ENCODE measurements at regions not wholly inside any gene's neighbourhood (a gene's known extent, or its start where the extent isn't known, plus 50 kb on each side); places are given as distances from the start of the nearest gene placed in this dataset.

GRCh38 chr22:19595532-19595931 lies 71.3 kb upstream of the CLDN5 start:
- Histone ChIP-seq H3K4me1 (replicated peaks in 1 of 4; ENCODE audit: control insufficient read depth in 3 of 4, insufficient read depth in 4 of 4, low read length in 3 of 4) (peaks cover 0 to 6% (median 0%) of the 10 kb centered on the region in 4 experiments; a peak in 1 of 7 replicates), H3K4me2 (ENCODE audit: insufficient read depth in 1 of 2, low read depth in 2 of 2, low read length in 2 of 2) (no peak overlapping the region), H4K8ac (ENCODE audit: extremely low read depth, insufficient read depth, low read length) (no peak overlapping the region), H3K4me3 (ENCODE audit: extremely low read depth in 1 of 4, insufficient read depth in 2 of 4, low read depth in 3 of 4, low read length in 4 of 4) (no peak overlapping the region), H3K9ac (replicated peaks in 1 of 4; ENCODE audit: extremely low read depth in 1 of 4, low read depth in 3 of 4, low read length in 3 of 4) (no peak overlapping the region), H3K79me2 (ENCODE audit: control insufficient read depth in 1 of 2, insufficient read depth in 2 of 2, low read length in 2 of 2) (no peaks in the 10 kb centered on the region), H3K18ac (ENCODE audit: extremely low read depth, low read length) (no peak overlapping the region), H2BK5ac (ENCODE audit: low read depth, low read length) (no peak overlapping the region), H2AFZ (ENCODE audit: low read length) (no peak overlapping the region), H2BK12ac (ENCODE audit: low read depth, low read length) (0 out of 2 replicates have a peak overlapping the region, but pooled peaks have one; percentile 9), H3K56ac (replicated peaks; ENCODE audit: insufficient read length, low read depth, low read length) (no peak overlapping the region), H4K91ac (replicated peaks; ENCODE audit: insufficient read length, low read length) (no peak overlapping the region), H3K23me2 (ENCODE audit: low read depth, low read length) (no peaks in the 10 kb centered on the region), H3K27ac (ENCODE audit: low read depth, low read length) (no peak overlapping the region), H2BK15ac (ENCODE audit: low read length) (no peak overlapping the region), H3K4ac (replicated peaks; ENCODE audit: insufficient read length, low read depth, low read length) (no peak overlapping the region), H3K36me3 (ENCODE audit: control insufficient read depth in 2 of 4, insufficient read depth in 4 of 4, low read length in 3 of 4) (no peaks in the 10 kb centered on the region), H4K20me1 (replicated peaks in 1 of 2; ENCODE audit: control insufficient read depth in 1 of 2, insufficient read depth in 2 of 2, low read length in 2 of 2) (no peaks in the 10 kb centered on the region), H3K14ac (ENCODE audit: insufficient read length) (no peak overlapping the region), H2AK5ac (ENCODE audit: low read depth, low read length) (no peak overlapping the region), H2BK120ac (replicated peaks; ENCODE audit: low read depth, low read length) (no peak overlapping the region), H3K9me3 (ENCODE audit: insufficient read depth in 2 of 2, low read depth in 1 of 2, low read length in 1 of 2) (no peaks in the 10 kb centered on the region), H4K5ac (ENCODE audit: insufficient read length, low read depth, low read length) (no peak overlapping the region), H3K27me3 (replicated peaks in 1 of 4; ENCODE audit: control insufficient read depth in 3 of 4, extremely low read depth in 1 of 4, insufficient read depth in 3 of 4, low read length in 3 of 4) (no peaks in the 10 kb centered on the region), H3K79me1 (ENCODE audit: low read depth, low read length) (no peaks in the 10 kb centered on the region), H3K23ac (ENCODE audit: insufficient read length) (no peak overlapping the region), H2BK20ac (ENCODE audit: low read length) (peak overlapping the region; percentile 13; the same call in 1 of the 2 replicates)
- WGBS, 2 experiments (ENCODE audit: extremely low coverage in 1 of 2, insufficient coverage in 1 of 2, insufficient read length in 1 of 2, insufficient replicate concordance in 2 of 2, low coverage in 1 of 2, low lambda C conversion rate in 2 of 2, missing lambda C conversion rate in 1 of 2): 85% methylated on average over 7 of the region's 7 CpGs; no CpG with 5 or more reads in 1 of the 2 experiments
- POLR2A ChIA-PET (ENCODE audit: partially characterized antibody): no interaction called here
- DNase-seq (ENCODE audit: low read depth in 1 of 2, low spot score in 2 of 2) (no peak), FAIRE-seq (no peak)
- TF ChIP-seq CBX8 (IDR thresholded peaks at IDR 0.05; ENCODE audit: borderline replicate concordance, low read depth, low read length) (no peak), KDM1A (IDR thresholded peaks at IDR 0.05; ENCODE audit: borderline replicate concordance, low read length) (no peak), TBP (IDR thresholded peaks at IDR 0.05; ENCODE audit: low read depth, low read length) (no peak), BACH1 (IDR thresholded peaks at IDR 0.05; ENCODE audit: low read length) (no peak), EGR1 (IDR thresholded peaks at IDR 0.05; ENCODE audit: borderline replicate concordance, low read depth, low read length) (no peak), SP2 (IDR thresholded peaks at IDR 0.05; ENCODE audit: low read length) (no peak), KDM5A (IDR thresholded peaks at IDR 0.05; ENCODE audit: low read length) (no peak), POLR2AphosphoS5 (IDR thresholded peaks at IDR 0.05; ENCODE audit: low read depth, low read length) (no peak), PHF8 (conservative IDR thresholded peaks at IDR 0.05; ENCODE audit: low read depth, low read length) (no peak), ASH2L (IDR thresholded peaks at IDR 0.05; ENCODE audit: low read length) (no peak), TCF12 (IDR thresholded peaks at IDR 0.05; ENCODE audit: low read depth, low read length) (no peak), YY1 (IDR thresholded peaks at IDR 0.05; ENCODE audit: low read depth, low read length) (no peak)
- CTCF ChIA-PET (ENCODE audit: partially characterized antibody): interaction anchor here (0.7 to 1.3 kb wide), 8 partner anchors 12 to 192 kb away, joined by 3 to 5 read pairs (median 4); no protein-coding TSS in a partner anchor

Data from H1 (cell line).